Keratinocyte (primary cell): ENCODE measurements at regions not wholly inside any gene's neighbourhood (a gene's known extent, or its start where the extent isn't known, plus 50 kb on each side); places are given as distances from the start of the nearest gene placed in this dataset.

Experiments
- EZH2 ChIP-seq: IDR thresholded peaks from one replicate; pipeline ENCODE4 v1.6.1; 2012; ENCODE audit warnings: inconsistent platforms, mild to moderate bottlenecking, low read length, moderate library complexity
- TF ChIP-seq, protein P1 (sequence below), 3 experiments: IDR thresholded peaks in 1 of 3; conservative IDR thresholded peaks in 1 of 3; optimal IDR thresholded peaks in 1 of 3; 2 replicates in 2 of 3; 3 replicates in 1 of 3; pipeline versions ENCODE3 to v1.5.1; 2011; ENCODE audit warnings: low read length in 3 of 3, mild to moderate bottlenecking in 3 of 3, moderate library complexity in 2 of 3, control low read depth in 1 of 3, inconsistent platforms in 1 of 3; ENCODE audit not compliant: insufficient read depth in 2 of 3; ENCODE audit errors: extremely low read depth in 1 of 3

DNA sequence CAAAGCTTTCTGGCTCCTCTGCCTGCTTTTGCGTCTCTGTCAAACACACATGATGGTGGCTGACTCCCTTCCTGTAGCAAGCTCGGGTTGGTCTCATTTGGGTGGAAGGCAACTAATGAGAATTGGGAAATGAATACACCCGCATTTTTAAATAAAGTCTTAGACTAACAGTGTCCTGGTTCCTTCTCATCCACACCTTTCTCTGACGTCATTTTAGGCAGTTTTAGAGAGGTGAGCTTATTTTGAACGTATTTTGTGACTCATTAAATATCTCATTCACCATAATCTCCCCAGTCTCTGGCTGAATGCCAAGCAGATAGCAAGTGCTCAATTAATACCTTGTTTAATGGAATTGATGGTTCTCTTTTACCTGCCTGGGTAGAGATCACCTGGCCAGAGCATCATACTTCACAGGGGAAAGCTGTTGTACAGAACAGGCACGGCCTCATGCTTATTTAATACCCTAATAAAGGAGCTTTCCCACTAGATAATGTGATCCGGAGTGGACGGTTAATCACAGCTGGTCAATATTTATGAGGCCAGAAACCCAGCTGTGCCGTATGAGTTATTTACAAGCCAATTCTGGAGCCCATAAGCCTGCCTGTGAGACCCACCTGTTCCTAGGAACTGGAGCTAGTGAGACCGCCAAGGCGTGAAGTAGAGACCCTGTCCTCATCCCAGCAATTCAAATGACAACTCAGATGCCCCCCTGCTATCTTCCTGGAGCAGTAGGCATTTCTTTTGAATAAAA, 149.7 kb upstream of the PROK2 start:
- TF ChIP-seq, protein P1, sequence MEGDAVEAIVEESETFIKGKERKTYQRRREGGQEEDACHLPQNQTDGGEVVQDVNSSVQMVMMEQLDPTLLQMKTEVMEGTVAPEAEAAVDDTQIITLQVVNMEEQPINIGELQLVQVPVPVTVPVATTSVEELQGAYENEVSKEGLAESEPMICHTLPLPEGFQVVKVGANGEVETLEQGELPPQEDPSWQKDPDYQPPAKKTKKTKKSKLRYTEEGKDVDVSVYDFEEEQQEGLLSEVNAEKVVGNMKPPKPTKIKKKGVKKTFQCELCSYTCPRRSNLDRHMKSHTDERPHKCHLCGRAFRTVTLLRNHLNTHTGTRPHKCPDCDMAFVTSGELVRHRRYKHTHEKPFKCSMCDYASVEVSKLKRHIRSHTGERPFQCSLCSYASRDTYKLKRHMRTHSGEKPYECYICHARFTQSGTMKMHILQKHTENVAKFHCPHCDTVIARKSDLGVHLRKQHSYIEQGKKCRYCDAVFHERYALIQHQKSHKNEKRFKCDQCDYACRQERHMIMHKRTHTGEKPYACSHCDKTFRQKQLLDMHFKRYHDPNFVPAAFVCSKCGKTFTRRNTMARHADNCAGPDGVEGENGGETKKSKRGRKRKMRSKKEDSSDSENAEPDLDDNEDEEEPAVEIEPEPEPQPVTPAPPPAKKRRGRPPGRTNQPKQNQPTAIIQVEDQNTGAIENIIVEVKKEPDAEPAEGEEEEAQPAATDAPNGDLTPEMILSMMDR (optimal IDR thresholded peaks at IDR 0.05 in 1 of 3, IDR thresholded peaks at IDR 0.05 in 1 of 3, conservative IDR thresholded peaks at IDR 0.05 in 1 of 3; ENCODE audit: extremely low read depth in 1 of 3, insufficient read depth in 2 of 3, low read length in 3 of 3), result no peak
- TF ChIP-seq EZH2, result no peak
